ENCODE measurements at regions not wholly inside any gene's neighbourhood (a gene's known extent, or its start where the extent isn't known, plus 50 kb on each side); places are given as distances from the start of the nearest gene placed in this dataset.
"Not testable (repeated sequence)": the region's sequence is repeated elsewhere in the genome, so short reads cannot be mapped to it uniquely, and the experiment has no call there.

DNA sequence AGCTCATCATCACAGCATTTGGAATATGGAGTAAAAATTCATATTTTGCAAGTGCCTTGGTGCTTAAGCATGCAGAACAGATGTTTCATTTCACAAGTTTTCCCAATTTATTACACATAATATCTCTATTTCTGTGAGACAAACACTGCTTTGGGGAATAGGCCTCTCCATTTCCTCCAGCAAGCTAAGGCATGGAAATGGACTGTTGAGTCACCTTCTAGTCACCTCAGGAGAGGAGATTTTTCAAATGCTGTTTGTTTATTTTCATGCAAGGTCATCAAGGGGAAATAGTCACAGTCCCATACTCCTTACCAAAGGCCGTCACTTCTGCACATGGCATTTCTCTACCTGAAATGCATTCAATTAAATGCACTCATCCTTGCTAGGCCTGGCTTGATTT lies 57.4 kb upstream of the NUTM2D start:
- not testable (repeated sequence) for DNase-seq (ENCODE audit: low read depth)

- peak; percentile 0 for DNase-seq (ENCODE audit: low read depth)
These were observed 56.0 kb upstream of the NUTM2D start for GRCh38 chr10:87301466-87302115.

DNA sequence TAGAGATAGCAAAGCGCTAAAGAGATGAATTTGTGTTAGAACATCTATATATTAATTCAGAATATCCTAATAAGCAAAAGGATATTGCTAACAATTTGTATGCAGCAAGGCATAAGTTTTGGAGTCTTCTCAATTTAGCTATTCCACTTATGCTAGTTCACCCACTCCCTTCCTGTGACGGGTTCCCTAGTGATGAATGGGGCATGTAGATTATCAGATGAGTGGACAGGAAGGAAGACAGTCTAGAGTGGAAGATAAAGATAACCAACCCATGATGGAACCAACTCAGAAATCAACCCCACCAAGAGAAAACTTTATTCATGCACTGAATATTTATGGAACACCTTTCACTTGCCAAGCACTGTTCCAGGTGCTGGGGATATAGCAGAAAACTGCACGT lies 55.4 kb upstream of the NUTM2D start:
- DNase-seq (ENCODE audit: low read depth), result not testable (repeated sequence)

DNA sequence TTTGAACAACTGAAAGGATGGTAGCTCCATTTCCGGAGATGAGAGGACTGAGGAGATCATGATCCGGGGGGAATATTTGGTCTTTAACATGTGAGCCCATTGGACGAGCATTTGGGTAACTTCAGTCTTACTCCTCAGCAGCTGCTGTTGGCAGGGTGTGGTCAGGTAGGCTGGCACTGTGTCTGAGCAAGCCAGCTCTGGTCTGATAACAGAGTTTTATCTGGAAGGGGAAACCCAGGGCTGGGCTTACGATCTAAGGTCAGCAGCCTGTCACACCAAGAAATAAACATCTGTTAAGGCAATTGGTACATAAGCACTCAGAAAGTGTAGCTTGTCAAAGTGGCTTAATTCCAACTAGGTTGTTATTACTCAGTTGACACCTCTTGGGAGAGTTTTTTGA lies 53.8 kb upstream of the NUTM2D start:
- not testable (repeated sequence) for DNase-seq (ENCODE audit: low read depth)

DNA sequence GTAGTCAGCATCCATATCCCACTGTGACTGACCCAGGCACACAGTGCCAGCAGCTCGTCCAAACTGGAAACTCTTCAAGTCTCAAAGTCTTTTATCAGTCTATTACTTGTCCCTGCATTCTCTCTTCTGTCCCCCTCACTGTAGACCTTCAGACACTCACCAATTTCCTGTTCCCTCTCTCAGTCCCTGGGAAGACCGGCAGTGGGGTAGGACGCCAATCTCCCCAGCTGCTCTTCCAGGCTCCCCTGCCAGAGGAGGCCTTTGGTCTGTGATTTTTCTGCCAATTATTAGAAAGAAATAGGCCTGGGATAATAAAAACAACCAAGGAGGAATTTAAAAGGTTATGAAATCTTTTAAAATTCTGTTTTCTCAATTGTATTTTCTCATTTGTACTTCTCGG lies 50.9 kb upstream of the NUTM2D start:
- not testable (repeated sequence) for DNase-seq (ENCODE audit: low read depth)

Data from stimulated activated CD8-positive, alpha-beta memory T cell treated with anti-CD3 and anti-CD28 coated beads, Interleukin-15, amount 100 ng/mL, for 24 hours (primary cell).